T-cell (primary cell): ENCODE measurements at regions not wholly inside any gene's neighbourhood (a gene's known extent, or its start where the extent isn't known, plus 50 kb on each side); places are given as distances from the start of the nearest gene placed in this dataset.

ENCODE experiments used
- ATAC-seq, 4 experiments: fragments of 200-7000 bp in 3 of 4; fragments of 150-1000 bp in 1 of 4; cut with Tn5 transposase; replicated peaks in 1 of 4; 1 replicate in 3 of 4; 2 replicates in 1 of 4; pipeline ENCODE4 v1.10.0; 2021; ENCODE audit warnings: moderate library complexity in 3 of 4, mild to moderate bottlenecking in 2 of 4, moderate number of reproducible peaks in 1 of 4
- CTCF ChIA-PET, 2 donors: fragments of 300-600 bp; sonication (Branson Sonifier 250); formaldehyde crosslinking; loops; one replicate each; lab custom pipeline; 2022; ENCODE audit warnings: antibody characterized with exemption in 2 of 2; lab: Charles Lee
- POLR2A ChIA-PET, 2 donors: fragments of 300-600 bp; sonication (Branson Sonifier 250); formaldehyde crosslinking; loops; one replicate each; lab custom pipeline; 2022; ENCODE audit warnings: antibody characterized with exemption in 2 of 2; lab: Charles Lee
- DNase-seq, 35 experiments: peaks; one replicate each; pipeline versions ENCODE4 v3.0.0 to v3.0.0-alpha.2; 2013 to 2023
- H3K27ac ChIP-seq: one replicate; pipeline ENCODE4 v1.5.1; 2013; ENCODE audit warnings: low read length
- H3K27me3 ChIP-seq, 2 experiments: replicated peaks in 1 of 2; 1 replicate in 1 of 2; 2 replicates in 1 of 2; pipeline versions ENCODE4 v1.6.1 to v1.7.0; 2013; ENCODE audit warnings: low read length in 1 of 2, mixed read lengths in 1 of 2; ENCODE audit not compliant: control insufficient read depth in 2 of 2, insufficient read depth in 2 of 2; ENCODE audit errors: extremely low read depth in 1 of 2
- H3K36me3 ChIP-seq, 2 donors: 1 replicate in 1 of 2; 2 replicates in 1 of 2; pipeline versions ENCODE4 v1.6.1 to v1.7.0; 2013; ENCODE audit warnings: low read length in 1 of 2; ENCODE audit not compliant: control insufficient read depth in 2 of 2, insufficient read depth in 1 of 2; ENCODE audit errors: extremely low read depth in 1 of 2
- H3K4me1 ChIP-seq, 2 experiments: 1 replicate in 1 of 2; 2 replicates in 1 of 2; pipeline versions ENCODE4 v1.6.1 to v1.7.0; 2013; ENCODE audit warnings: low read length in 2 of 2, mixed read lengths in 1 of 2; ENCODE audit not compliant: insufficient read depth in 2 of 2, control insufficient read depth in 1 of 2; ENCODE audit errors: extremely low read depth in 1 of 2
- H3K4me3 ChIP-seq, 2 donors: 1 replicate in 1 of 2; 2 replicates in 1 of 2; pipeline versions ENCODE4 v1.5.1 to v1.7.0; 2013; ENCODE audit warnings: mild to moderate bottlenecking in 2 of 2, low read length in 1 of 2, moderate library complexity in 1 of 2; ENCODE audit not compliant: control insufficient read depth in 1 of 2; ENCODE audit errors: extremely low read depth in 1 of 2
- H3K9me3 ChIP-seq: 2 replicates; pipeline ENCODE4 v1.7.0; 2013
- H3K27ac Mint-ChIP-seq, 2 donors: one replicate each; pipeline ENCODE4 v1.8.0; 2020 to 2021; ENCODE audit warnings: mild to moderate bottlenecking in 2 of 2, mixed read lengths in 2 of 2
- H3K27me3 Mint-ChIP-seq, 2 donors: one replicate each; pipeline ENCODE4 v1.8.0; 2021 to 2022; ENCODE audit warnings: mixed read lengths in 2 of 2
- H3K36me3 Mint-ChIP-seq: one replicate; pipeline ENCODE4 v1.8.0; 2021; ENCODE audit warnings: mixed read lengths
- H3K4me1 Mint-ChIP-seq, 3 donors: one replicate each; pipeline ENCODE4 v1.8.0; 2020 to 2022; ENCODE audit warnings: mixed read lengths in 3 of 3, mild to moderate bottlenecking in 1 of 3
- H3K4me3 Mint-ChIP-seq, 3 donors: one replicate each; pipeline ENCODE4 v1.8.0; 2020 to 2022; ENCODE audit warnings: mild to moderate bottlenecking in 3 of 3, mixed read lengths in 3 of 3, moderate library complexity in 3 of 3
- H3K9me3 Mint-ChIP-seq, 3 donors: one replicate each; pipeline ENCODE4 v1.8.0; 2020 to 2022; ENCODE audit warnings: mixed read lengths in 3 of 3
- WGBS: methylation state at CpG from one replicate; pipeline ENCODE4 v1.1.5; 2013; ENCODE audit warnings: missing lambda C conversion rate; ENCODE audit not compliant: insufficient coverage; 5-methylcytosine and 5-hydroxymethylcytosine counted together

DNA sequence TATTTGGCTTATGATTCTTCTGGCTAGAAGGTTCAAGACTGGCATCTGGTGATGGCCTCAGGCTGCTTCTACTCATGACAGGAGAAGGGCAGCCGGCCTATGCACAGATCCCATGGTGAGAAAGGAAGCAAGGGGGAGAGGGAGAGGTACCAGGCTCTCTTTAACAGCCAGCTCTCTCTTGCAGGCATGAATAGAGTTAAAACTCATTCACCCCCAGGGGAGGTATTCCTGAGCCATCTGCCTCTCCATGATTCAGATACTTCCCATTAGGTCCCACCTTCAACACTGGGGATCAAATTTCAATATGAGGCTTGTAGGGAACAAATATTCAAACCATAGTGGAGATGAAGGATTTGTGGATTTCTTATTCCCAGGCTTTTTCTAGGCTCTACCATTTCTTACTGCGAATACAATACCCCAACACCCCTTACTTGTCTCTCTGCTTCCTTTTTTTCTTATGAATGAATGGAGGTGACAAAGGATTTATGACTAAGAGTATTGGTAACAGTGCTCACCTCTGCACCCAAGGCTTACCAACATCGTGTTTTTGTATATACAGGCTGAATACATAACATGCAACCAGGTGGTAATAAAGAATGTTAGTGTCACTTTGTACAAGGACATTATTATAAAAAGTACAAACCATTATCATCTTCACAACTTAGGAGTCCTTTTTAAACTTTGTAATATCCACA, 454.6 kb upstream of the TRIB2 start:
- H3K36me3 Mint-ChIP-seq = no peaks in the 10 kb centered on the region
- no peaks in the 10 kb centered on the region for H3K9me3 Mint-ChIP-seq
- ChIA-PET POLR2A (no interaction called here), CTCF (no interaction called here)
- 100% methylated on average over 1 of the region's 3 CpGs for WGBS
- peak overlapping the region; percentile 54 to 62 for H3K27ac Mint-ChIP-seq
- peaks cover 32 to 43% (median 36%) of the 10 kb centered on the region in 3 donors for H3K4me1 Mint-ChIP-seq
- Histone ChIP-seq H3K4me3 (no peak overlapping the region), H3K36me3 (no peaks in the 10 kb centered on the region), H3K9me3 (no peaks in the 10 kb centered on the region), H3K4me1 (peaks cover 7 to 22% of the 10 kb centered on the region in 2 experiments), H3K27ac (peak overlapping the region; percentile 22), H3K27me3 (no peaks in the 10 kb centered on the region)
- ATAC-seq = no peak
- H3K4me3 Mint-ChIP-seq = no peak overlapping the region
- no peaks in the 10 kb centered on the region for H3K27me3 Mint-ChIP-seq
- no peak for DNase-seq

DNA sequence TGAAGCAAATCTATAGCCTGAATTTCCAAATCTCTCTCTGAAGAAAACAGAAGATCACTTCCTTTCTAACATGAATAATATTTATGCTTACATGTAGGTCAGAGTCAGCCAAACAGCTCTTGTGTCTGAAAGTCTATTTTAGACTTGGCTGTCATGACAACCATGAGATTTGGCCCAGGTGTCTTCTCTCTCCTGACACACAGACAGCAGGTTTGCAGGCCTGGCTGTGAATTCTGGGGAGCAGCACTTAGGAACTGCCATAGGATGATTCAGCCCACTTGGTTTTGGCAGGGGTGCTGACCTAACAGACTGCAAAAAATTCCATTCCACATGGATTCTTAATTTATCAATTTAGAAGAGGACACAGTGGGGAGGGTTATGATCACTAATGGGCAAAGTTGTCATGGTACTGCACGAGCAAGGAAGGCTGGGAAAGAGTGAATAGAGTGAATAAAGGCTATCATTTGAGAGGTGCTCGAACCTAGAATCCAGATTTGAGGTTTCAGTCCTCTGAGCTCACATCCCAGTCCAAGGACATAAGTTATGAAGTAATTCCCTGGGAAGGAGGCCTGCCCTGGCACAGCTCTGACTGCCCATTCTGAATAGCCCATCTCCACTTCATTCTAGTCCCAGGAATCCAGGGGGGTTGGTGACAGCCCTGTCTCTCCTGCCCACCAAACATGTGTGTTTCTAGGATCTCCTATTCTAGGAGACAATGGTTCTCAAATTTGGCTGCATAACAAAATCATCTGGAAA, 453.9 kb upstream of the TRIB2 start:
- peaks cover 7 to 22% of the 10 kb centered on the region in 2 experiments for H3K4me1 ChIP-seq
- ChIA-PET POLR2A (interaction anchor here (0.6 to 0.9 kb wide), 2 partner anchors 9 to 517 kb away, joined by 4 to 5 read pairs; no protein-coding TSS in a partner anchor), CTCF (no interaction called here)
- ATAC-seq = peak in 2 of 4 experiments; percentile 23 to 47
- Mint-ChIP-seq H3K9me3 (no peaks in the 10 kb centered on the region), H3K4me3 (peak overlapping the region in 1 of 3 donors; percentile 48), H3K36me3 (no peaks in the 10 kb centered on the region), H3K27me3 (no peaks in the 10 kb centered on the region), H3K27ac (peak overlapping the region; percentile 54 to 62), H3K4me1 (peaks cover 32 to 43% (median 36%) of the 10 kb centered on the region in 3 donors)
- no peaks in the 10 kb centered on the region for H3K27me3 ChIP-seq
- H3K36me3 ChIP-seq = no peaks in the 10 kb centered on the region
- H3K9me3 ChIP-seq = no peaks in the 10 kb centered on the region
- DNase-seq = peak in 1 of 35 experiments; percentile 18
- H3K27ac ChIP-seq = no peak overlapping the region
- H3K4me3 ChIP-seq = no peak overlapping the region
- WGBS = 0% methylated on average over 1 of the region's 2 CpGs

DNA sequence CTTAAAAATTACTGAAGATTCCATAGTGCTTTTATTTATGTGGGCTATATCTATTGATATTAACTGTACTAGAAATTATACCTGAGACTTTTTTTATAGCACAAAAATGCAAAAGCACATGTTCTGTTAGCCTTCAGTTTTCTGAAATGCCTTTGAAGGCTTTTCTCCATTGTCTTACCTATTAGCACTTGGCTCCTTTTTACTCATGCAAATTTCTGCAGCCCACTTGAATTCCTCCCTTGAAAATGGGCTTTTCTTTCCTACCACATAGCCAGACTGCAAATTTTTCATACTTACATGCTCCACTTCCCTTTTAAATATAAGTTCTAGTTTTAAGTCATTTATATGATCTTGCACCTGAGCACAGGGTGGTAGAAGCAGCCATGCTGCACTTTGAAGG, 453.0 kb upstream of the TRIB2 start:
- no peaks in the 10 kb centered on the region for H3K27me3 ChIP-seq
- H3K9me3 ChIP-seq = no peaks in the 10 kb centered on the region
- no peak overlapping the region for H3K4me3 ChIP-seq
- H3K27me3 Mint-ChIP-seq = no peaks in the 10 kb centered on the region
- no peaks in the 10 kb centered on the region for H3K36me3 ChIP-seq
- ATAC-seq (no peak), DNase-seq (no peak)
- H3K27ac Mint-ChIP-seq = peak overlapping the region; percentile 53 to 76
- H3K4me1 Mint-ChIP-seq = peaks cover 32 to 43% (median 36%) of the 10 kb centered on the region in 3 donors
- POLR2A ChIA-PET = interaction anchor here (0.5 to 0.9 kb wide), 2 partner anchors 8 to 136 kb away, joined by 3 to 4 read pairs; no protein-coding TSS in a partner anchor
- H3K36me3 Mint-ChIP-seq = no peaks in the 10 kb centered on the region
- no peak overlapping the region for H3K27ac ChIP-seq
- H3K4me1 ChIP-seq = peaks cover 7 to 22% of the 10 kb centered on the region in 2 experiments
- H3K4me3 Mint-ChIP-seq = no peak overlapping the region
- CTCF ChIA-PET = no interaction called here
- H3K9me3 Mint-ChIP-seq = no peaks in the 10 kb centered on the region

DNA sequence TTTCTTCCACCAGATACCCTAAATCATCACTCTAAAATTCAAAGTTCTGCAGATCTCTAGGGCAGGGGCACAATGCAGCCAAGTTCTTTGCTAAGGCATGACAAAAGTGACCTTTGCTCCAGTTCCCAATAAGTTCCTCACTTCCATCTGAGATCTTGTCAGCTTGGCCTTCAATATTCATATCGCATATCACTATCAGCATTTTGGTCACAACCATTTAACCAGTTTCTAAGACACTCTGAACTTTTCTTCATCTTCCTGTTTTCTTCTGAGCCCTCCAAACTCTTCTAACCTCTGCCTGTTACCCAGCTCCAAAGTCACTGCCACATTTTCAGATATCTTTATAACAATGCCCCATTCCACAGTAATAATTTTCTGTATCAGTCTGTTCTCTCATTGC, 452.6 kb upstream of the TRIB2 start:
- no peak for DNase-seq
- H3K27ac ChIP-seq = no peak overlapping the region
- H3K27me3 ChIP-seq = no peaks in the 10 kb centered on the region
- H3K27ac Mint-ChIP-seq = peak overlapping the region; percentile 53 to 76
- WGBS = 30% methylated on average over 1 of the region's 1 CpG
- no peak overlapping the region for H3K4me3 Mint-ChIP-seq
- no peaks in the 10 kb centered on the region for H3K9me3 ChIP-seq
- no peaks in the 10 kb centered on the region for H3K9me3 Mint-ChIP-seq
- H3K4me1 Mint-ChIP-seq = peaks cover 32 to 46% (median 36%) of the 10 kb centered on the region in 3 donors
- peak in 1 of 4 experiments; percentile 33 for ATAC-seq
- H3K36me3 Mint-ChIP-seq = no peaks in the 10 kb centered on the region
- no peaks in the 10 kb centered on the region for H3K27me3 Mint-ChIP-seq
- ChIA-PET CTCF (no interaction called here), POLR2A (no interaction called here)
- H3K36me3 ChIP-seq = no peaks in the 10 kb centered on the region
- H3K4me1 ChIP-seq = peaks cover 7 to 22% of the 10 kb centered on the region in 2 experiments
- no peak overlapping the region for H3K4me3 ChIP-seq

DNA sequence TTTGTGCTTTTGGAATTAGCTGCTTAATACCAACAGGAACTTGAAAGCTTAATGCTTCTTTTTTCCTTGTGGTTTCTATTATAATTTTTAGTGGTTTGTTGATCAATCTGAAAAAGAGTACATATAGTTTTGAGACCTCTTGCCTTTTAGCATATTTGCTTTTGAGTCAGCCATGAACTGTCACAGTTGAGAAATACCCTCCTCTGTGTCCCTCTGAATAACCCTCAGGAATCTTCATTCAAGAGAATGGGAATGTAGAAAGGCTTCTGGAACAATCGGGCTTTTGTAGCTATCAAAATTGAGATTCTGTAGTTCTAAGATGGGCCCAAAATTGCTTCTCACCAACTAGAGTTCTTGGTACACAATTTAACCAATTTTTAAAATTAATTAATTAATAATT, 451.1 kb upstream of the TRIB2 start:
- H3K4me1 Mint-ChIP-seq = peaks cover 31 to 49% (median 36%) of the 10 kb centered on the region in 3 donors

DNA sequence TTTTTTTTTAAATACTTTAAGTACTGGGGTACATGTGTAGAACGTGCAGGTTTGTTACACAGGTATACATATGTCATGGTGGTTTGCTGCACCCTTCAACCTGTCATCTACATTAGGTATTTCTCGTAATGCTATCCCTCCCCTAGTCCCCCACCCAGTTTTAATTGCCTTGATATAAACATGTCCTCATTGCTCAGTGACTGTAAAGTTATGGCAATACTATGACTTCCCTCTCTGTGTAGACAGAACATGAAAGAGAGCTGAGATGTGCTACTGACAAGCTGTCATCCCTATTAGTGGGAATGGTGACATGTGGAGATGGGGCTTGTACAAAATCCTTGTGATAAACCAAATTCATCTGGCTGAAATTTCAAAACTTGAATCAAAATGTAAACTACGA, 449.7 kb upstream of the TRIB2 start:
- Histone ChIP-seq H3K9me3 (no peaks in the 10 kb centered on the region), H3K4me3 (no peak overlapping the region), H3K36me3 (no peaks in the 10 kb centered on the region), H3K4me1 (peaks cover 10 to 20% of the 10 kb centered on the region in 2 experiments), H3K27ac (no peak overlapping the region), H3K27me3 (no peaks in the 10 kb centered on the region)
- Mint-ChIP-seq H3K9me3 (no peaks in the 10 kb centered on the region), H3K36me3 (no peaks in the 10 kb centered on the region), H3K27me3 (no peaks in the 10 kb centered on the region), H3K4me1 (peaks cover 39 to 56% (median 43%) of the 10 kb centered on the region in 3 donors), H3K4me3 (no peak overlapping the region), H3K27ac (no peak overlapping the region)
- no CpG with 5 or more reads among the region's 3 CpGs for WGBS
- no peak for DNase-seq
- CTCF ChIA-PET = no interaction called here
- POLR2A ChIA-PET = no interaction called here
- ATAC-seq = no peak

More for the DNA sequence above, 451.1 kb upstream of the TRIB2 start:
- no peak for DNase-seq
- Histone ChIP-seq H3K4me3 (no peak overlapping the region), H3K27me3 (no peaks in the 10 kb centered on the region), H3K36me3 (no peaks in the 10 kb centered on the region), H3K27ac (no peak overlapping the region), H3K9me3 (no peaks in the 10 kb centered on the region), H3K4me1 (peaks cover 7 to 22% of the 10 kb centered on the region in 2 experiments)
- no peaks in the 10 kb centered on the region for H3K9me3 Mint-ChIP-seq
- H3K27me3 Mint-ChIP-seq = no peaks in the 10 kb centered on the region
- no peak overlapping the region for H3K27ac Mint-ChIP-seq
- no peak for ATAC-seq
- WGBS = no CpG with 5 or more reads among the region's 1 CpG
- ChIA-PET CTCF (no interaction called here), POLR2A (no interaction called here)
- no peaks in the 10 kb centered on the region for H3K36me3 Mint-ChIP-seq
- H3K4me3 Mint-ChIP-seq = no peak overlapping the region
